H1 (cell line): ENCODE measurements at regions not wholly inside any gene's neighbourhood (a gene's known extent, or its start where the extent isn't known, plus 50 kb on each side); places are given as distances from the start of the nearest gene placed in this dataset.

Experiments
- CTCF ChIA-PET: fragments of 300-600 bp; sonication (Branson Sonifier 250); formaldehyde crosslinking; loops from one replicate; lab custom pipeline; 2021; ENCODE audit not compliant: partially characterized antibody; lab: Charles Lee
- POLR2A ChIA-PET: fragments of 300-600 bp; sonication (Branson Sonifier 250); formaldehyde crosslinking; loops from one replicate; lab custom pipeline; 2021; ENCODE audit warnings: inconsistent platforms; ENCODE audit not compliant: partially characterized antibody; lab: Charles Lee
- DNase-seq, 2 experiments: peaks; one replicate each; pipeline versions ENCODE4 v3.0.0 to v3.0.0-alpha.2; 2010 to 2022; ENCODE audit warnings: low spot score in 2 of 2, low read depth in 1 of 2, mixed read lengths in 1 of 2
- FAIRE-seq: peaks from 2 replicates; lab custom pipeline; 2011; peaks lifted over from hg19 to GRCh38; lab: Jason Lieb, UNC
- H2AFZ ChIP-seq: 2 replicates; pipeline ENCODE4 v1.8.1; 2012; ENCODE audit warnings: low read length, inconsistent platforms
- H2AK5ac ChIP-seq: 2 replicates; pipeline ENCODE4 v1.6.1; 2013; ENCODE audit warnings: low read depth, low read length
- H2BK120ac ChIP-seq: replicated peaks from 2 replicates; pipeline ENCODE3; 2013; ENCODE audit warnings: low read depth, low read length, inconsistent platforms
- H2BK12ac ChIP-seq: 2 replicates; pipeline ENCODE4 v1.6.1; 2013; ENCODE audit warnings: low read depth, low read length
- H2BK15ac ChIP-seq: 2 replicates; pipeline ENCODE4 v1.6.1; 2013; ENCODE audit warnings: low read length
- H2BK20ac ChIP-seq: 2 replicates; pipeline ENCODE4 v1.6.1; 2013; ENCODE audit warnings: low read length
- H2BK5ac ChIP-seq: 2 replicates; pipeline ENCODE4 v1.6.1; 2013; ENCODE audit warnings: low read depth, low read length
- H3K14ac ChIP-seq: 2 replicates; pipeline ENCODE4 v1.6.1; 2013; ENCODE audit warnings: inconsistent platforms; ENCODE audit not compliant: insufficient read length
- H3K18ac ChIP-seq: 2 replicates; pipeline ENCODE4 v1.6.1; 2013; ENCODE audit warnings: low read length; ENCODE audit errors: extremely low read depth
- H3K23ac ChIP-seq: 2 replicates; pipeline ENCODE4 v1.6.1; 2013; ENCODE audit warnings: inconsistent platforms; ENCODE audit not compliant: insufficient read length
- H3K23me2 ChIP-seq: 2 replicates; pipeline ENCODE4 v1.6.1; 2013; ENCODE audit warnings: low read depth, low read length
- H3K27ac ChIP-seq: 2 replicates; pipeline ENCODE4 v1.6.1; 2011; ENCODE audit warnings: low read depth, low read length, inconsistent platforms
- H3K27me3 ChIP-seq, 4 experiments: replicated peaks in 1 of 4; 1 replicate in 1 of 4; 2 replicates in 3 of 4; pipeline versions ENCODE4 v1.6.1 to v1.8.1; 2011 to 2013; ENCODE audit warnings: low read length in 3 of 4, mild to moderate bottlenecking in 3 of 4, inconsistent platforms in 2 of 4, mixed read lengths in 2 of 4, moderate library complexity in 1 of 4; ENCODE audit not compliant: control insufficient read depth in 3 of 4, insufficient read depth in 3 of 4; ENCODE audit errors: extremely low read depth in 1 of 4
- H3K36me3 ChIP-seq, 4 experiments: 2 replicates each; pipeline versions ENCODE4 v1.6.1 to v1.8.1; 2011 to 2013; ENCODE audit warnings: mild to moderate bottlenecking in 4 of 4, low read length in 3 of 4, moderate library complexity in 2 of 4, control low read depth in 1 of 4, inconsistent platforms in 1 of 4; ENCODE audit not compliant: insufficient read depth in 4 of 4, control insufficient read depth in 2 of 4
- H3K4ac ChIP-seq: replicated peaks from 2 replicates; pipeline ENCODE3; 2013; ENCODE audit warnings: low read length, low read depth, mixed read lengths, inconsistent platforms; ENCODE audit not compliant: insufficient read length
- H3K4me1 ChIP-seq, 4 experiments: replicated peaks in 1 of 4; 1 replicate in 1 of 4; 2 replicates in 3 of 4; pipeline versions ENCODE4 v1.6.1 to v1.8.1; 2011 to 2013; ENCODE audit warnings: low read length in 3 of 4, inconsistent platforms in 2 of 4, mixed read lengths in 1 of 4; ENCODE audit not compliant: insufficient read depth in 4 of 4, control insufficient read depth in 3 of 4
- H3K4me2 ChIP-seq, 2 experiments: 2 replicates each; pipeline versions ENCODE4 v1.6.1 to v1.8.1; 2011 to 2013; ENCODE audit warnings: low read depth in 2 of 2, low read length in 2 of 2, control low read depth in 1 of 2, inconsistent platforms in 1 of 2, mild to moderate bottlenecking in 1 of 2; ENCODE audit not compliant: insufficient read depth in 1 of 2
- H3K4me3 ChIP-seq, 4 experiments: fragments of 200-600, 300-600 bp in 1 of 4; sonication (generic), shearing (Covaris generic), sonication (Bioruptor Twin) in 1 of 4; 2 replicates each; pipeline versions ENCODE4 v1.5.1 to v1.8.1; 2011 to 2016; ENCODE audit warnings: low read length in 4 of 4, low read depth in 3 of 4, control low read depth in 2 of 4, inconsistent platforms in 2 of 4, mild to moderate bottlenecking in 2 of 4, mixed read lengths in 1 of 4, moderate library complexity in 1 of 4; ENCODE audit not compliant: insufficient read depth in 2 of 4; ENCODE audit errors: extremely low read depth in 1 of 4
- H3K56ac ChIP-seq: replicated peaks from 2 replicates; pipeline ENCODE3; 2013; ENCODE audit warnings: low read depth, mild to moderate bottlenecking, mixed read lengths, low read length, inconsistent platforms; ENCODE audit not compliant: insufficient read length
- H3K79me1 ChIP-seq: 2 replicates; pipeline ENCODE4 v1.6.1; 2013; ENCODE audit warnings: low read depth, low read length, control low read depth
- H3K79me2 ChIP-seq, 2 experiments: 2 replicates each; pipeline versions ENCODE4 v1.6.1 to v1.8.1; 2012 to 2013; ENCODE audit warnings: low read length in 2 of 2, mild to moderate bottlenecking in 2 of 2, inconsistent platforms in 1 of 2; ENCODE audit not compliant: insufficient read depth in 2 of 2, control insufficient read depth in 1 of 2
- H3K9ac ChIP-seq, 4 experiments: replicated peaks in 1 of 4; 1 replicate in 1 of 4; 2 replicates in 3 of 4; pipeline versions ENCODE4 v1.6.1 to v1.8.1; 2011 to 2013; ENCODE audit warnings: low read depth in 3 of 4, low read length in 3 of 4, control low read depth in 2 of 4, mild to moderate bottlenecking in 2 of 4, moderate library complexity in 2 of 4, inconsistent platforms in 1 of 4; ENCODE audit errors: extremely low read depth in 1 of 4
- H3K9me3 ChIP-seq, 2 experiments: 2 replicates each; pipeline versions ENCODE4 v1.6.1 to v1.8.1; 2012 to 2013; ENCODE audit warnings: mild to moderate bottlenecking in 2 of 2, moderate library complexity in 2 of 2, control low read depth in 1 of 2, inconsistent platforms in 1 of 2, low read depth in 1 of 2, low read length in 1 of 2, mixed read lengths in 1 of 2; ENCODE audit not compliant: insufficient read depth in 2 of 2
- H4K20me1 ChIP-seq, 2 experiments: replicated peaks in 1 of 2; 2 replicates each; pipeline versions ENCODE3 to v1.8.1; 2011 to 2013; ENCODE audit warnings: inconsistent platforms in 2 of 2, low read length in 2 of 2, mild to moderate bottlenecking in 1 of 2; ENCODE audit not compliant: insufficient read depth in 2 of 2, control insufficient read depth in 1 of 2
- H4K5ac ChIP-seq: 2 replicates; pipeline ENCODE4 v1.6.1; 2013; ENCODE audit warnings: low read length, low read depth, mixed read lengths, inconsistent platforms; ENCODE audit not compliant: insufficient read length
- H4K8ac ChIP-seq: 2 replicates; pipeline ENCODE4 v1.8.0; 2013; ENCODE audit warnings: mild to moderate bottlenecking, moderate library complexity, low read length, inconsistent platforms; ENCODE audit not compliant: insufficient read depth; ENCODE audit errors: extremely low read depth
- H4K91ac ChIP-seq: replicated peaks from 2 replicates; pipeline ENCODE3; 2013; ENCODE audit warnings: low read length, mixed read lengths, inconsistent platforms; ENCODE audit not compliant: insufficient read length
- BACH1 ChIP-seq: IDR thresholded peaks from 2 replicates; pipeline ENCODE4 v1.6.1; 2012; ENCODE audit warnings: low read length, improper control_type of control experiment
- BRCA1 ChIP-seq: IDR thresholded peaks from 2 replicates; pipeline ENCODE4 v1.6.1; 2012; ENCODE audit warnings: low read depth, low read length, improper control_type of control experiment
- CBX8 ChIP-seq: fragments of 300-800, 300-1000 bp; sonication (generic); IDR thresholded peaks from 2 replicates; pipeline ENCODE4 v1.7.1; 2016; ENCODE audit warnings: low read depth, low read length, borderline replicate concordance
- CEBPB ChIP-seq: IDR thresholded peaks from 2 replicates; pipeline ENCODE4 v1.6.1; 2012; ENCODE audit warnings: low read depth, low read length
- CHD1 ChIP-seq: IDR thresholded peaks from 2 replicates; pipeline ENCODE4 v1.6.1; 2012; ENCODE audit warnings: low read depth, low read length, improper control_type of control experiment
- EP300 ChIP-seq, 2 experiments: IDR thresholded peaks; 1 replicate in 1 of 2; 2 replicates in 1 of 2; pipeline ENCODE4 v1.6.1; 2011 to 2012; ENCODE audit warnings: low read depth in 2 of 2, low read length in 2 of 2, mild to moderate bottlenecking in 2 of 2, borderline replicate concordance in 1 of 2, inconsistent platforms in 1 of 2, moderate library complexity in 1 of 2
- EZH2 ChIP-seq: fragments of 200-600 bp; sonication (generic); IDR thresholded peaks from 2 replicates; pipeline ENCODE4 v1.7.1; 2012; ENCODE audit warnings: low read depth, mild to moderate bottlenecking, moderate library complexity, low read length, inconsistent platforms; ENCODE audit not compliant: severe bottlenecking
- FOSL1 ChIP-seq: IDR thresholded peaks from 2 replicates; pipeline ENCODE4 v1.6.1; 2011; ENCODE audit warnings: mild to moderate bottlenecking, low read depth, low read length, moderate library complexity; ENCODE audit not compliant: insufficient read depth
- GABPA ChIP-seq: IDR thresholded peaks from 2 replicates; pipeline ENCODE4 v1.6.1; 2011; ENCODE audit warnings: mild to moderate bottlenecking, low read length, moderate library complexity, borderline replicate concordance; ENCODE audit not compliant: insufficient read depth
- NRF1 ChIP-seq: IDR thresholded peaks from 2 replicates; pipeline ENCODE4 v1.6.1; 2011; ENCODE audit warnings: mild to moderate bottlenecking, low read depth, low read length, improper control_type of control experiment
- RBBP5 ChIP-seq: IDR thresholded peaks from 2 replicates; pipeline ENCODE4 v1.7.1; 2012; ENCODE audit warnings: low read depth, mild to moderate bottlenecking, inconsistent platforms, low read length, moderate library complexity, borderline replicate concordance
- SAP30 ChIP-seq: fragments of 300-600 bp; sonication (generic); IDR thresholded peaks from 2 replicates; pipeline ENCODE4 v1.7.1; 2012; ENCODE audit warnings: low read length, moderate library complexity, mild to moderate bottlenecking, inconsistent platforms; ENCODE audit not compliant: insufficient read depth, insufficient replicate concordance
- TCF12 ChIP-seq: IDR thresholded peaks from 2 replicates; pipeline ENCODE4 v1.6.1; 2011; ENCODE audit warnings: low read depth, mild to moderate bottlenecking, low read length
- TEAD4 ChIP-seq: IDR thresholded peaks from 2 replicates; pipeline ENCODE4 v1.6.1; 2012; ENCODE audit warnings: low read depth, low read length, inconsistent platforms, mixed read lengths
- ZNF274 ChIP-seq: IDR thresholded peaks from 2 replicates; pipeline ENCODE4 v1.7.0; 2012; ENCODE audit warnings: low read length, borderline replicate concordance; ENCODE audit errors: extremely low read depth
- WGBS, 2 experiments: shearing (Covaris generic) in 1 of 2; methylation state at CpG; one replicate each; pipeline versions ENCODE4 v1.1.6 to v1.1.7; 2013 to 2015; ENCODE audit warnings: low lambda C conversion rate in 2 of 2, mixed read lengths in 2 of 2, inconsistent platforms in 1 of 2, low coverage in 1 of 2, missing lambda C conversion rate in 1 of 2; ENCODE audit not compliant: insufficient replicate concordance in 2 of 2, insufficient coverage in 1 of 2, insufficient read length in 1 of 2; ENCODE audit errors: extremely low coverage in 1 of 2, missing lambda C conversion rate in 1 of 2; 5-methylcytosine and 5-hydroxymethylcytosine counted together

DNA sequence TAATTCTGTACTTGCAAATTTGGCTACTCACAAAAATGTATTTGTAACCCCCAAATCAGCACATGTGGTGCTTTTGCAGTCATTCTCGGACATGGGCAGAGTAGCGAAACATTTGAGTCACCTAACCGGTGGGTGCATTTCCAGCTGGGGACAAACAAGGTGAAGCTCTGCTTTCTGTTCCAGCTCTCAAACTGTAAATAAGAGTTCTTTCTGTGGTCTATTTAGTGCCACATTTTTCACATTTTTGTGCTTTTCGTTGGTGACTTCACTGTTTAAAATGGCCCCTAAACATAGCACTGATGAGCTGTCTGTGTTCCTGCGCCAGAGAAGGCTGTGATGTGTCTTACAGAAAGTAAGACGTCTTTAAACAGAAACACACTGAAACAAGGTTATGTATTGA is 244.5 kb downstream of the CDC5L start:
- no peak overlapping the region for H3K18ac ChIP-seq
- no peak overlapping the region for H3K56ac ChIP-seq
- 87% methylated on average over 6 of the region's 6 CpGs; no CpG with 5 or more reads in 1 of the 2 experiments for WGBS, 2 experiments
- peaks cover 3% of the 10 kb centered on the region; the same call in 1 of the 2 replicates for H3K23me2 ChIP-seq
- H3K36me3 ChIP-seq, result no peaks in the 10 kb centered on the region
- no peak overlapping the region for H4K5ac ChIP-seq
- H3K27me3 ChIP-seq, result no peaks in the 10 kb centered on the region
- H3K79me1 ChIP-seq, result no peaks in the 10 kb centered on the region
- ChIA-PET CTCF (interaction anchor here (0.7 to 8.4 kb wide), 7 partner anchors 14 to 1299 kb away, joined by 3 to 135 read pairs (median 17); no protein-coding TSS in a partner anchor), POLR2A (no interaction called here)
- no peak overlapping the region for H3K4ac ChIP-seq
- H2AFZ ChIP-seq, result no peak overlapping the region
- no peak overlapping the region for H3K4me3 ChIP-seq
- no peak overlapping the region for H2BK5ac ChIP-seq
- no peak overlapping the region for H3K27ac ChIP-seq
- no peak overlapping the region for H2BK20ac ChIP-seq
- no peak overlapping the region for H3K9ac ChIP-seq
- H3K4me2 ChIP-seq, result no peak overlapping the region
- FAIRE-seq, result no peak
- peaks cover 4 to 10% (median 6%) of the 10 kb centered on the region in 4 experiments for H3K4me1 ChIP-seq
- no peak for DNase-seq
- H3K79me2 ChIP-seq, result no peaks in the 10 kb centered on the region
- H3K9me3 ChIP-seq, result no peaks in the 10 kb centered on the region
- H2BK120ac ChIP-seq, result no peak overlapping the region
- no peak overlapping the region for H2BK15ac ChIP-seq
- H2BK12ac ChIP-seq, result no peak overlapping the region
- no peak overlapping the region for H4K8ac ChIP-seq
- H2AK5ac ChIP-seq, result no peak overlapping the region
- no peak overlapping the region for H4K91ac ChIP-seq
- no peak overlapping the region for H3K23ac ChIP-seq
- no peak overlapping the region for H3K14ac ChIP-seq
- H4K20me1 ChIP-seq, result no peaks in the 10 kb centered on the region
- TF ChIP-seq NRF1 (no peak), TEAD4 (no peak), TCF12 (no peak), CEBPB (no peak), EP300 (IDR thresholded peaks at IDR 0.05; ENCODE audit: borderline replicate concordance in 1 of 2, low read depth in 2 of 2, low read length in 2 of 2) (no peak), CBX8 (no peak), EZH2 (no peak), ZNF274 (no peak), CHD1 (no peak), FOSL1 (no peak), GABPA (no peak), BACH1 (no peak), SAP30 (no peak), BRCA1 (no peak), RBBP5 (no peak)
